Choroid plexus epithelial cell (primary cell): ENCODE measurements at regions not wholly inside any gene's neighbourhood (a gene's known extent, or its start where the extent isn't known, plus 50 kb on each side); places are given as distances from the start of the nearest gene placed in this dataset.

Experiments
- DNase-seq: peaks from one replicate; pipeline ENCODE4 v3.0.0-alpha.2; 2010; ENCODE audit warnings: low read depth
- H3K4me3 ChIP-seq: 2 replicates; pipeline ENCODE4 v1.5.1; 2011; ENCODE audit warnings: low read depth, mild to moderate bottlenecking, control low read depth, low read length, moderate library complexity
- CTCF ChIP-seq: conservative IDR thresholded peaks from 2 replicates; pipeline ENCODE4 v1.5.1; 2011; ENCODE audit warnings: low read depth, mild to moderate bottlenecking, control low read depth, inconsistent platforms, low read length, moderate library complexity

GRCh38 chr3:31053299-31053698, 158.8 kb upstream of the GADL1 start:
- no peak overlapping the region for H3K4me3 ChIP-seq
- no peak for DNase-seq
- no peak for TF ChIP-seq CTCF

GRCh38 chr3:31054032-31054431, 159.6 kb upstream of the GADL1 start:
- TF ChIP-seq CTCF: no peak
- DNase-seq: no peak

GRCh38 chr3:31055757-31056156, 161.3 kb upstream of the GADL1 start:
- no peak for DNase-seq
- no peak overlapping the region for H3K4me3 ChIP-seq
- no peak for TF ChIP-seq CTCF

More at GRCh38 chr3:31054032-31054431, 159.6 kb upstream of the GADL1 start:
- H3K4me3 ChIP-seq: no peak overlapping the region

DNA sequence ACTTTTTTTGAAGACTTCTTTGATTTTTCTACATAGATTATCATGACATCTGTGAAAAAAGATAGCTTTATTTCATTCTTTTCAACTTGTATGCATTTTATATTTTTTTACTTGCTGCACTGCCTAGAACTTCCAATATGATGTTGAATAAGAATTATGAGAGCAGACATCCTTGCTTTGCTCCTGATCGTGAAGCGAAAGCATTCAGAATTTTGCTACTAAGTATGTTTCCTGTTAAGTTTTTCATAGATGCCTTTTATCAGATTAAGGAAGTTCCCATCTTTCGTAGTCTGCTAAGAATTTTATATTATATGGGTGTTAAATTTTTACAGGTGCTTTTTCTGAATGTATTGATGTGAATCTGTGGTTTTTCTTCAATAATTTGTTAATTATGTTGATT, 163.4 kb upstream of the GADL1 start:
- TF ChIP-seq CTCF: no peak
- DNase-seq: no peak
- no peak overlapping the region for H3K4me3 ChIP-seq

DNA sequence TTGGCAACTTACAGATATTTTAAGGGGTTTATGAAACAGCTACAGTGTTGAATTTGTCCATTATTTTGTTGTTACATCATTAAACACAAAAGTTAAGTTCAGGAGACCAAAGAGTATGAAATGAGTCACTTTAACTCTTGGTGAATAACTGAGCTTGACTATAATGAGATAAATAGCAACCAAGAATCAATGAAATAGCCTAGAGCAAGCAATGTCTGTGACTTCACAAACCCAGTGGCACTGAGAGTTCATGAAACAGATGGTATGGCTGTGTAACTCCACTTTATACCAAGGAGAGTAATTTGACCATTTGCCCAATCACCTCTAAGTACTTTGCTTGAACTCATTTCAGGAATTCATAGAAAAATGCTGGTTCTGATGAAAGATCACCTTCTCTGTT, 169.6 kb upstream of the GADL1 start:
- DNase-seq: peak; percentile 34

DNA sequence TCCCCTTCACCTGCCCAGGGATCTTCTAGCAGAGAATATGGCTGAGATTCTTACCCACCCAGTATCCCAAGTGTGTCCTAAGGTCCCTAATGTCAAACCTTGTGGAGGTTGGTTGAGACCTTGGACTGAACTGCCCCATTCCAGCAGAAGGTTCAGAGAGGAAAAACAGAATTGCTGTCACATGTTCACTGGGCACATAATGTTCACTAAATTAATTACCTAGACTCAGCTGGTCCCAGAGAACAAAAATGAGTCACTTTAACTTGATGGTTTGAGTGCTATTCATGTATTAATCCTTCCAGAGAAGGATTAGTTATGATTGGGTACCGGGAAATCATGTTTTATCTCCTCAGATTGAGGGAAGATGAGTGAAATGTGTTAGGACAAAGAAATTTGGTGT, 171.3 kb upstream of the GADL1 start:
- DNase-seq: no peak
- no peak overlapping the region for H3K4me3 ChIP-seq
- no peak for TF ChIP-seq CTCF

More for the DNA sequence above, 169.6 kb upstream of the GADL1 start:
- TF ChIP-seq CTCF: no peak
- H3K4me3 ChIP-seq: no peak overlapping the region

GRCh38 chr3:31067004-31067403, 172.5 kb upstream of the GADL1 start:
- peak; percentile 92 for DNase-seq
- no peak for TF ChIP-seq CTCF
- H3K4me3 ChIP-seq: no peak overlapping the region
